ENCODE measurements at regions not wholly inside any gene's neighbourhood (a gene's known extent, or its start where the extent isn't known, plus 50 kb on each side); places are given as distances from the start of the nearest gene placed in this dataset.
A peak's percentile ranks its signal among the peaks of the same experiment; 100 is the strongest.
"Not testable (repeated sequence)": the region's sequence is repeated elsewhere in the genome, so short reads cannot be mapped to it uniquely, and the experiment has no call there.

DNA sequence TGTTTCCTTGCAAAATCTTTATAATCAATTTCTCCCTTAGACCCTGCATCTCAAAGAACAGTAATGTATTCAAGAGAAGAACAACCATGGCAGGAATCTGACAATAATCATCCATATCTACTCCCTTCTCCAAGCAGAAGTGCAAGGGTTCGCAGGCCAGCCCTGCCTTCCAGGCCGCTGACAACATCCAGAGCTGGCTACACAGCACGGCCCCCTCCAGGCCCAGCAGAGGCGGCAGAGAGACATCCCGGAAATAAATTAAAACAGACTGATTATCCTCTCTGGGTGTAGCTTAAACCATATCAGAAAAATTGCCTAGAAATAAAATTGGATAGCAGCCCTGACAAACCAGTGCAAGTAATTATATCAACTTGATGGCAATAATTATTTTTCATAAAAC lies 223.3 kb downstream of the FAM43A start:
- no peak for DNase-seq

DNA sequence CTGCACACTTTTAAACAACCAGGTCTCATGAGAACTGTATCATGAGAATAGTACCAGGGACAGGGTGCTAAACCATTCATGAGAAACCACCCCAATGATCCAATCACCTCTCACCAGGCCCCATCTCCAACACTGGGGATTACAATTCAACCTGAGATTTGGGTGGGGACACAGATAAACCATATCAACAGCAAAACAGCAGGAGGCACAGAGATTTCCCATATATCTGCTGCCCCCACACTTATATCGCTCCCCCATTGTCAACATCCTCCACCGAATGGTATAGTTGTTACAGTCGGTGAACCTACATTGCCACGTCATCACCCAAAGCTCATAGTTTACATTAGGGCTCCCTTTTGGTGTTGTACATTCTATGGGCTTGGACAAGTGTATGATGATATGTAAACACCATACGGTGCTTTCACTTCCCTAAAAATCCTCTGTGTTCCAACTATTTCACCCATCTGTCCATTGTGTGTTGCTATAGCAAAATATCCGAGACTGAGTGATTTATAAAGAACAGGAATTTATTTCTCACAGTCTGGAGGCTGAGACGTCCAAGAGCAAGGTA lies 224.8 kb downstream of the FAM43A start:
- no peak for DNase-seq

DNA sequence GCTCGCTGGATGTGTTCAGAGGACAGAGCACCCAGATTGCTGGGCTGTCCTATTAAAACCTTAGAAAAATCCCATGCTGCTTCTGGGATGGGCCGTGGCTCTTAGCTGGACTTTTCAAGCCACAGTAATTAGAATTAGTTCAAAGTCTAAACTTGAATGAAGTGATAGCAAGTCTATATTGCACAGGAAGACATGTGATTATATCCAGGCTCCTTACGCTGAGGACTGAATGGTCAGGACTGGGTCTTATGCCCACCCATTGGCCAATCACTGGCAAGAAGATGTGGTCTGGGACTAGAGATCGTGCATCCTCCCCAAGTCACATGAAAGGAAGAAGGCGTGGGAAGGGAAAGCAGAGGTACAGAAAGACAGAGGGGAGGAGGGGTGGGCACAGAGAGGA lies 227.6 kb downstream of the FAM43A start:
- no peak for DNase-seq

DNA sequence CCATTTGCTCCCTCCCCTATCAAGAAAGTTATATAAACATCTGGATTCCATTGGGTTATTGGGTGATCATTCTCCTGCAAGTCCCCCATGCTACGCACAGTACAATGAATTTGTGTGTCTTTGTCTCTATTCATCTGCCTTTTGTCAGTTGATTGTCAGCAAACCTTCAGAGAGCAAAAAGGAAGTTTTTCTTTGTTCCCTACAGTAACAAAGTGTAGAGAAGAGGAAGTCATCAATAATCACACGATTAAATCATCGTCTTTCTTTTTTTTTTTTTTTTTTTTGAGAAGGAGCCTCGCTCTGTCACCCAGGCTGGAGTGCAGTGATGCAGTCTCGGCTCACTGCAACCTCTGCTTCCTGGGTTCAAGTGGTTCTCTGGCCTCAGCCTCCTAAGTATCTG lies 239.2 kb downstream of the FAM43A start:
- not testable (repeated sequence) for DNase-seq

DNA sequence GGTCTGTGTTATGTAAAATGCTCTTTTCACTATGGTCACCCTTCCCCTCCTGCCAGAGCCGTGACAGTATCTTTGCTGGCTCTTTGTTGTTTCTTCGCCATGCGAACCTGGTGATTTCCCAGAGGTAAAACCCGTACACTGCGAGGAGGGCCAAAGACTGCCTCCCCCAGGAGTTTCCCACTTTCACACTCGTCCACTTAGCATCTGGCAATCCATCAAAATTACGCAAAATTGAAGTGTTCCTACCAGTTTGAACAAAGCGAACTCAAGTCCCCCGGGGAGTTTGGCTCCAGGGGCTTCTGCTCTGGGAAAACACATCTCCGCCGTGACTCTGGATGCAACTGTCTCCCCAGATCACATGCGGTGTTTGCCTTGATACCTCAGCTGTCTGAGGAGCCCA lies 239.9 kb downstream of the FAM43A start:
- no peak for DNase-seq

DNA sequence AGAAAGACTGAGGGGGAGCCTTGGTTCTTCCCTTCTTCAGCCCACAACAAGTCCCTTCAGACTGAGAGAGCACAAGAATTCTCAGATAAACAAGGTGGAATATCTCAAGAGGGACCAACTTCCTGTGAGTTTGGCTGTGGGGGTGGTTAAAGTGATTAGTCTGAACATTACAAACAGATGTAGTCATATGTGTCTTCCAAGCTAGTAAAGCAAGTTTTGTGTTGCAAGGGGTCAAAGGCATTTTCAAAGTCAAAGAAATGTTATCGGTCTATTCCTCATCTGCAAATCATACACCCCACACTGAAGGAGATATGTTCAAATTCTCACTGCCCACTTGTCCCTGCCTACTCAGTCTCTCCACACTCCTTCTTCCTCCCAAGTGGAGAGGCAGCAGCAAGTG lies 242.5 kb downstream of the FAM43A start:
- DNase-seq = no peak

DNA sequence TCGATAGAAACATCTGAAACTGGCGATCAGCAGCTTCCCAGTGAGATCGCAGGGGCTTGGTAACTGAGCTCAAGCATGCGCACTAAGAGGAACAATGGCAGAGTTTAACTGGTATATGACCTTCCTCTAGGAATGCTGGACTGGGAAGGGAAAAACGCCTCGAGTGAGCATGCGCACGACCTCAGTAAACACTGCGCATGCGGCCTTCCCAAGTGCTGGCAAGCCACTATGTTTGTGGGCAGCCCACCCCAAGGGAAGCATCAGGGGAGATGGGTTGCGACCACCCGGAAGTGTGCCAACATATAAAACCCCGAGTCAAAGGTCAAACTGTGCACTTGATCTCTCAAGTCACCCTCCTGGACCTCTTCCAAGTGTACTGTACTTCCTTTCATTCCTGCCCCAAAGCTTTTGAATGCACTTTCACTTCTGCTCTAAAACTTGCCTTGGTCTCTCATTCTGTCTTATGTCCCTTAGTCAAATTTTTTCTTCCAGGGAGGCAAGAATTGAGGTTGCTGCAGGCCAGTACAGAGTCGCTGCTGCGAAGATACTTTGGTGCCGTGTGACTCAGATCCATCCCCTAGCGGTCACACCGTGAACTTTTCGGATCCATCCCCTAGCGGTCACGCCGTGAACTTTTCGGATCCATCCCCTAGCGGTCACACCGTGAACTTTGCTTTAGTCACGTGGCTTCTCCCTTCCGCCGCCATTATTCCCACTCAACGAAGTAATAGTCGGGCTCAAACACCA lies 243.3 kb downstream of the FAM43A start:
- no peak for DNase-seq

DNA sequence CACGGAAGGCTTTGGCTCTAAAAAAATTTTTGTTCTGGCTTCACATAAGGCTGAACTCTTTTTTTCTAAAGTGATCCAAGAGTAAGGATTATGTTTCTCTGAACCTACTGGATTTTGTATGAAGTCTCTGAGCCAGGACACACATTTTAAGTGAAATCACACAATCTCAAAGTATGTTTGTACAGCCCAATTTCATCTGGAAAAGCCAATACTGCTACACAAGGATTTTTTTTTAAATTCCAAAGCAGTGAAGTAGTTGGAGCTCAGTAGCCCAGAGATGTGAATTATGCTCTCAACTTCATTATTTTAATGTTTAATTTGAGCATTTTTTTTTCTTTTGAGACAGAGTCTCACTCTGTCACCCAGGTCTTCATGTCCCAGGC lies 243.9 kb downstream of the FAM43A start:
- DNase-seq = no peak

DNA sequence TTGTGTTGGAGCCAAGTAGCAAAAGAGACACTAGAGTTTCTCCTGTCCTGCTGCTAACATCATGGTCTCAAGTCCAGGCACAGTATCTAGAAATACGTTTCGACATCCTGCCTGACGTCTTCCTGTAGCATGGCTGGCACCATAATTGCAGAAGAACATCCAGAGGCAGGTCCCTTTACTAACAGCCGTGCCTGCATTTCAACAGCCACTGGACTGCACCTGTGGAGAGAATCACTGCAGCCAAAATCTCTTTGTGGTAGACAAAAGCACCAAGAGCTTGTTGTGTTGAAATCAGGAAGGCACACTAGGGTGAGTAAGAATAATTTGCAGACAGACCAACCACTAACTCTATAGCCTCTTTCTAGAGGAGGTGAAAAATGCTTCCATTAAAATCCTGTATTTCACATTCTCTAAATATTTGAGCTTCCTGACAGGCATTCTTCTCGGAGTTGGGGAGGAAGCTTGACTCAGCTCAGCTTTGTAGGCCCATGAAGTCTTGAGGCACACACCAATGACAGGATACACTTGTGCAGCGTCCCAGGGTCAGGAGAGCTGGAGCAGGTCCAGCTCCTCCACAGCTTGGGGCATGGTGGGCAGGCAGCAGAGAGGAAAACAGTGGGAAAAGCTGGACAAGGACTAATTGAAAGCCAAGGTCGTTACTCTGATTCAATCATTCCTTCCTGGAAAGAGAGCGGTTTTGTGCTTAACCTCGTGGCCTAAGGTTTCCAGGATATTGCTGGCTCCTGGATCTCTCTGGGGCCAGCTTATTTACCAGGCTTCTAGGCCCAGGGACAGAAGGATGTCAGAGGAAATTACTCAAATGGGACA lies 244.9 kb downstream of the FAM43A start:
- DNase-seq = peak in 6 of 56 donors; percentile 9 to 29 (median 13)

DNA sequence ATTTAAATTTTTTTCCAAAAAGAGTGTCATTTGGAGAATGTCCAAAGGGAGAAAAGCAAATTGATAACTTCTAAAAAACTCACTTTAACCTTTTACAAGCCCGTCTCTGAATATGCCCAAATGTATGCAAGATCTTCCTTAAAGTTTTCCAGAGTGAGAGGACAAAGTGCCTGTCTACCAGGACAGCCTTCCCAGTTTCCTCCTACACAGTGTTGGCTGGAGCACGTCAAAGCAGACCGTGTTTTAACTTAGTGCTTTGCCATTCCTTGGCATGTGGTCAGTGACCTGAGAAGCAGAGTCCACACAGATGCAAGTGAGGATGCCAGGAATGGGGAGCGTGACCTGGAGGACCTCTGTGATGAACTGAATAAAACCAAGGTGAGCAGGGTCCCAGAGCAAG lies 245.7 kb downstream of the FAM43A start:
- DNase-seq = no peak

DNA sequence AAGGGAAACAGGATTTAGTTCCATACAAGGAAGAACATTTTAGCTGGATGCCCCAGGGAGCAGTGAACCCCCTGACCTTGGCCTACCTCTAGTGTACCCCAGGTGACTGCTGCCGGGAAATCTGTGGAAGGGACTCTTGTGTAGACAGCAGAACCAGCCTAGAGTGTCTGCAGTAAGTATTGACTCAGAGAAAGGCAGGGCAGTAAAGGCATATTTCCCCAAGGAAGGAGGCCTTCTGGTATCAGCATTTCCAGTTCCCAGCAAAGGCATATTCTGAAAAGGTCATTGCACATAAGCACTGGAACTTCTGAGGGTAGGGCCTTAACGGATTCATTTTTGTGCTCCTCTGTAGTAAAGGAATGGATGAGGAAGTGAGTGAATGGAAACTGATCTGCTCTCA lies 246.2 kb downstream of the FAM43A start:
- no peak for DNase-seq

DNA sequence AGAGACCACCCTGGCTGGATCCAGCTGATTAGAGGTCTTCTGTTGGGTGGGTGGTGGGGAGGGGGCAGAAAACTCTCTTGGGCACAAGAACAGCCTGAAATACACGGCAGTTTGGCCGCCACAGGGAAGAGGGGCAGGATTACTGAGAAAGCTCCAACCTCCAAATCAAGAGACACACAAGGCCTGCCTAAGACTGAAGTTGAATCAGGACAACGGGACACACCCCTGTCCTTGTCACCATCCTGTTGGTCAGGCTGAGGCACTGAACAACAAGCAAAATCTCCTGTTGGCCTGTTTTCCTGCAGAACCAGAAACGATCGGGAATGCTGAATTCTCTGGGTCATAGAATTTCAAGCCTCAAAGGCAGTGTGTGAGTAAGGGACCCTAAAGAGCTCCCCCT lies 247.8 kb downstream of the FAM43A start:
- DNase-seq = no peak

DNA sequence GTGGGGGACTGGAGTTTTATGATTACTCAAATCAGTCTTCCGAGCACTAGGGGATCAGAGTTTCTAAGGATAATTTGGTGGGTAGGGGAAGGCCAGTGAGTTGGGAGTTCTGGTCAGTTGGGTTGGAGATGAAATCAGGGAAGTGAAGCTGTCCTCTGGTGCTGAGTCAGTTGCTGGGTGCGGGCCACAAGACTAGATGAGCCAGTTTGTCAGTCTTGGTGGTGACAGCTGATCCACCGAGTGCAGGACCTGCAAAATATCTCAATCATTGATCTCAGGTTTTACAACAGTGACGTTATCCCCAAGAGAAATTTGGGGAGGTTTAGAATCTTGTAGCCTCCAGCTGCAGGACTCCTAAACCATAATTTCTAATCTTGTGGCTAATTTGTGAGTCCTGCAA lies 249.4 kb downstream of the FAM43A start:
- peak in 2 of 56 donors; percentile 7 to 48 for DNase-seq

DNA sequence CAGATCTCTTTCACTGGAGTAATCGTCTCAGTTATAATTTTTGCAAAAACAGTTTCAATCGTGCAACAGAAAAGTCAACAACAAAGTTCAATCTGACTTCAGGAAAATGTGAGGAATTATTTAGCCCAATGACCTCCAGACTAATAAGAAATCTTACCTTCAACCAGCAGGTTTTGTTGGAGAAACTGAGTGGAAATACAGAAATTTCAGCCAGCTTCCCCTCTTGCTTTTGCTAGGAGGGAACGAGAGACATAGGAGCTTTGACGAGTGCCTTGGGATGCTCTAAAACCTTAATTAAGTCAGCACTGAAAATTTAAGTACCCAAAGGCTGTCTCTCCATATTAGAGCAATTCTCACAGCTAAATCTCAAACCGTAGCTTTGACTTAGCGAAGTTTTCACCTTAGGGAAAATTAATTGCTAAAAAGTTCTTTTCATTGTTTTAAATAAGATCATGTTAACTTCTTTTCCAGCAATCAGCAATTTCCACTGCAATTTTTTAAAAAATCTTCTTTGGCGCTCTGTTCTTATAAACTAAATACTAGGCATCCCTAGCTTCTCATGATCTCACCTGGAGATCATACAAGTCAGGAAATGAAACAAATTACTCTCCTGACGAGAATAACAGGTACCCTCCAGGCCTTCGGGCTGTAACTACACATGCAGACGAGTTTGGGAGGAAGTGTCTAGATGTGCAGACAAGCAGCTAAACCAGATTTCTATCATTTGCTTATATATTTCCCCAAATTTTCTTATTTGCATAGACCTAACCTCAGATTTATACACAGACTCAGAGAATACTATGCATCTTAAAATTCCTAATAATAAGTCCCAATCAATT lies 250.2 kb downstream of the FAM43A start:
- no peak for DNase-seq

DNA sequence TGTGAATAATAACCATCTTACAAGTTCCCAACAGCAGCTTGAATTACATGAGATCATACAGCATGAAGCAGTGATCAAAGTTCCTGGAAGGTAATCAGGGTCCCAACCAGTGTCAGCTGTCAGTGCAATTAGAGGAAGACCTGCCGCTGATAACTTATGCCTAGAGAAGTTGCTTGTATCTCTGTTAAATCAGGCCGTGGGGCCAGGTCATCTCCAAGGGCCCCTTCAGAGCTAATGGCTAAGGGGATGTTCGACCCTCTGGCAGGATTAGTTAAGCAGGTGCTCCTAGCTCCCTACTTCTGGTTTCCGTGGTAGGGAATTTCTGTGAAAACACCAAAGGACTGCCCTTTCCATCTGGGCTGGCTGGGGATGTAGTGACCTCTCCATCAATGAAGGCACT lies 251.0 kb downstream of the FAM43A start:
- no peak for DNase-seq

DNA sequence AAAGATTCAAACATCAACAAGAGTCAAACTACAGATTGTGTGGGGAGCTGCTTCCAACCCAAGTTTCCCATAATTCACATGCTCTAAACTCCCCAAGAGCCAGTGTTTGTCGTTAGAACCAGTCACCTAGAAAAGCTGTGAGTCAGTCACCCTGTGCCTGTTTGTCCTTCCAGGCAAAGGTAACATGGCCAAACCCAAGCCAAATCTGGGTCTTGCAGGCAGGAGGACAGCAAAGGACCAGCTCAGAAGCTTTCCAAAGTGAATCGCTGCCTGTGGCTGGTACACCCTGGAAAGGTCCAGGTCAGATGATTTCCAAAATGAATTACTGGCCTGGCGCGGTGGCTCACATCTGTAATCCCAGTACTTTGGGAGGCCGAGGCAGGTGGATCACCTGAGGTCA lies 251.5 kb downstream of the FAM43A start:
- DNase-seq = no peak

DNA sequence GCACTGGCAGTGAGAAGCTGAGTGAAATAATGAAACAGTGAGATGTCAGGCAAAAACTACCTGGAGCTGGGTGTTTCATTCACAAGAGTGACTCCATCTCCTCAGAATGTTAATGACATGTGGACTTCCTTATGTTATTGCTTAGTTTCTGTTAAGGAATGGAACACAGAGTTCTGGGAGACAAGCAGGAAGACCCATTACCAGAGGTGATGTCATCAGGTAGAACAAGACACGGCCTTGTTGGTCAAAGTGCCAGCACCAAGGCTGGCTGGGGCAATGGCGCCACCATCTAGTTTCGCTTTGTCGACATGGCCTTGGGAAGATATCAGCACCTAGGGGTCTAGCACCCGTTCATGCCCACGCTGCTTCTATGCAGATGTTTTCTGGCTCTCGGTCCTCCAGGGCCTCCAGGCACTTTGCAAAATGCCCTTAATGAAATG lies 252.2 kb downstream of the FAM43A start:
- DNase-seq = no peak

DNA sequence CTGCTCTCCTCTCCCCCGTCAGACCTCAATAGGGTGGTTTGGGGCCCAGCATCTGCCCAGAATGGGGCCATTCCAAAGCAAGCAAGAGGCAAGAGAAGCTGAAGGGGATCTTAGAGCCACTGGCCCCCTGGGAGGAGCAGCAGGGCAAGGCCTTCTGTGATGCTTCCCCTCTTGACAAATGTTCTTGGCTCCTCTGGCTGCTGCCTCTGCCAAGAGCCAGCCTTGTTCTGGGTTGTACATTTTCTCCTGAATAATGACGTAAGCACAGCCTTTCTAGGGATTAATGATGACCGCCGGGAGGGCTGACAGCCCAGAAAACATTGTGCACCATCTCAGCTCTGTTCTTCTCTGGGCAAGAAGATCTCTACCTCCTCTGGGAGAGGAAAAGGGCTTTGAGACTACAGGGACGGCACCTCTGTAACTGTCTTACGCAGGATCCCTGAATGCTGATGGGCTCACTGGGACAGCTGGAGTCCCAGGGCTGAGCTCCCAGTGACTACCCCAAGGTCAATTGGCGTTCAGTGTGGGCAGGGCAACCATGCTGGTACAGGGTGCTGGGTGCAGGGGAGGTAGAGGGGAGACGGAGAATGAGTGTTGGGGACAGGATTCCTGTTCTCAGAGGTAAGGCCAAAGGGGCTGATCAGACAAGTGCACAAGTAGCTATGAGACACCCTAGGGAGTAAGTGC lies 253.3 kb downstream of the FAM43A start:
- peak in 13 of 56 donors; percentile 13 to 63 (median 26) for DNase-seq

DNA sequence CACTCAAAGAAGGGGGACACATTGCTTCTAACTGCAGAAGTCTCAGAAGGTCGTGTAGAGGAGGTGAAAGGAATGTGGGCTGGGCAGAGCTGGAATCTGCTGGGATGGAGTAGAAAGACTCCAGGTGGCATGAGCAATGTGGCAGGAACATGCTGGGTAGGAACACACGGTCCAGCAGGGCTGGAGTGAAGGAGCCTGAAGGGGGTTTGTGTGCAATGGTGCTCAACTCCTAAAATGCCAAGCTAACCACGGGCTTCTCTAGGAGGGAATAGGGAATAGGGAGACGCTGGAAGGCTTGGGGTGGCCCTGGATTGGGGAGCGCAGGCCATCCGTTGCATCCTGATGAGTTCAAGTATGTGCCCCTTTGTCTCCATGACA lies 253.8 kb downstream of the FAM43A start:
- DNase-seq = no peak

DNA sequence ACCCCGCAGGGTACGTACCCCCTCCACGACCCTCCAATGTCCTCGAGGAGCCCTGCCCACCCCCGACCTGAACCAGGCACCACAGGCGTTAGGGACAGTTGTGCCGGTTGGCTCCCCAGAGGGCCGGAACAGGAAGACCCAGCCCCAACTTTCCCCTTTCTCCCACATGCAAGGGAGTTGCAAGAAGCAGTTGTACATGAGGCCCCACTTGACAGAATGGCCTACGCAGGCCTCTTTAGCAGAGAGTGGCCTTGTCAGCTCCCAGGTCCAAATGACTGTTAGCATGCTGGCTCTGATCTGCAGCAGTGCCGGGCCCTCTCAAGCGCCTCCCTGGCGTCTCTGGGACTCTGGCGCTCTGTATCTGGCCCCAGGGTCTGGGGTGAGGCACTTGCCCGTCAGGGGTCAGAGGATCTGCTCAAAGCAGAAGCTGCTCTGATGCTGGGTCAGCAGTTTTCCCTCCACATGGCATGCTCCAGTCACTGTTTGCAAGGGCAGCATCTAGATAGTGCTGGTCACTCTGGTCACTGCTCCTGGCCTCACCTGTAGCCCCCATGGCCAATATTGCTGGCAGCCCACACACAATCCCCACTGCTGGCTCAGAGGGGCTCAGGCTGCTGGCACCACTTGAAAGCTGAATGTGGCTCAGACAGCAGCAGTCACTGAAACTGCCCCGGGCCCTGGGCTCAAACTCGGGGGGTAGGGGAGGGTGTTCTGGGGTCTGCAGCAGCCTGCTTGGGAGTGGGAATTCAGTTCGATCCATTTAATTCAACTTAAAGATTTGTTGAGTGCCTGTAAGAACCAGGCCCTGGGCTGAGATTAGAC lies 254.5 kb downstream of the FAM43A start:
- DNase-seq = peak in 1 of 56 donors; percentile 14

Measured in amygdala (tissue), 56 donors.